GM21360 (cell line): ENCODE measurements at regions not wholly inside any gene's neighbourhood (a gene's known extent, or its start where the extent isn't known, plus 50 kb on each side); places are given as distances from the start of the nearest gene placed in this dataset.
"Not testable (repeated sequence)": the region's sequence is repeated elsewhere in the genome, so short reads cannot be mapped to it uniquely, and the experiment has no call there.

Source experiments
- ATAC-seq: cut with Tn5 transposase; IDR thresholded peaks from one replicate; pipeline ENCODE4 v1.9.1; 2021; ENCODE audit warnings: mild to moderate bottlenecking, moderate library complexity; ENCODE audit not compliant: unreplicated experiment

- no peak for ATAC-seq
Measured at GRCh38 chr1:30575066-30575465, 148.3 kb downstream of the MATN1 start.

DNA sequence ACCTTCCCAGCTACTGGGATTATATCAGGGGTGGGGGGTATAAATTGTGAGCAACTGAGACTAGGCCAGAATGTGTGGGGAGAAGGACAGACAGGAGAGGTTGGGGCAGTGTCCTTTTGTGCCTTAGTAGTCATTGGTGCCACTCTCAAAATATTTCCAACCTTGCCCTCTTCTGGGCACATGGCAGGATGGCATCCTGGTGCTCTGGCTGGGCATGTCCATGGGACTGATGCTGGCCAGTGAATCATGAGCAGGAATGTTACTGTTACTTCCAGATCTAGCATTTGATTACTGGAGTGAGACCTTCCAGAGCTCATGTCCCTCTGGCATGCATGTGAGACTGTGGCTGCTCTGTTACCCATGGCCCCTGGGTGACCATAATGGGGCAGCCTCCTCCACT lies 151.2 kb downstream of the MATN1 start:
- ATAC-seq = no peak

DNA sequence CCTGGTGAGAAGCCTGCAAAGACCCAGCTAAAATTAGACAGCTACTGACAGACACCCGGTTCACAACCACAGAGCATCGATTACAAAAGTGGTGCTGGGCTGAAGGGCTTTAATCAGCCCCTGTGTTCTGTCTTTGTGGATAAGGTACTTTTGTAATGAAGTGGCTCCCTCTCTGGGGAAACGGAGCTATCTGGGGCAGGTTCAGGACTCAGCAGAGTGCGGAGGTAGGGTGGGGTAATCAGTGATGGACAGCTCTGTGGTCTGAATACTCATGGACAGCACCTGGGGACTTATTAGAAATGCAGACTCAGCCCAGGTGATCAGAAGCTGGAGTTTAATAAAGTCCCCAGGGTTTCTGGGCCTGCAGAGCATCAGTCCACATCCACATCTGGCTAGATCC lies 152.0 kb downstream of the MATN1 start:
- ATAC-seq = no peak

DNA sequence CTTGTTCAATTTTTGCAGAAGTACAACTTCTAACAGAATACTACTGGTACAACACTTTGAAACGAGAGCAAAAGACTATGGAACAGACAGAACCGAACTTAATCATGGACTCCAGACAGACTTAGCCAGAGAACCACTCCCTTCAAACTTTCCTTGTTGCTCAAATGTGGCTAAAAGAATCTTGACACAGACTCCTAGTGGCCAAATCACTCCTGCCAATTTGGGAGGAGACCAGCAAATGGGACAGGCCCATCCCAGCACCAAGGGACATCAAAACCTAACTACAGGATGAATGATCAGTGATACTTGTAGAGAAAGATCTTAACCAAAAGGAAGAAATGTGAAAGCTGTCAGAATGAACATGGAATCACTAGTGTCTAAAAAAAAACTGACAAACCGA lies 154.0 kb downstream of the MATN1 start:
- ATAC-seq = no peak

DNA sequence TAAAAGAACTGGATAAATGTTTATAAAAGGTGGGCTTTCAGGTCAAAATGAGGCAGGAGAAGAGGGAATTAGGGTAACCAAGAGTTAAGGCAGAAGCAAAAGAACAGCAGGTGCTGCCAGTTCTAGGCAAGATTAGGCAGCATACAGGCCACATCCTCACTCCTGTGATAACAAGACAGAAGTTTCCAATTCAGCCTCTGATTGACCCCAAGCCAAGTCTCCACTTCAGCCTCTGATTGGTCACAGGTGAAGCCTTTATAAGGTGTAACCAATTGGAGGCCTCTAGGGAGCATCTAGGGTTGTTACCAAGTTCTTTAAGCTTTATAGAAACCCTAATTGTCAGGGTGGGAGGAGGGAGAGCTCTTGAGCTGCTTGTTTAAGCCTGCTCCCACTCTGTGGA lies 160.8 kb downstream of the MATN1 start:
- no peak for ATAC-seq

- no peak for ATAC-seq
Measured at GRCh38 chr1:30551603-30552002, 171.8 kb downstream of the MATN1 start.

DNA sequence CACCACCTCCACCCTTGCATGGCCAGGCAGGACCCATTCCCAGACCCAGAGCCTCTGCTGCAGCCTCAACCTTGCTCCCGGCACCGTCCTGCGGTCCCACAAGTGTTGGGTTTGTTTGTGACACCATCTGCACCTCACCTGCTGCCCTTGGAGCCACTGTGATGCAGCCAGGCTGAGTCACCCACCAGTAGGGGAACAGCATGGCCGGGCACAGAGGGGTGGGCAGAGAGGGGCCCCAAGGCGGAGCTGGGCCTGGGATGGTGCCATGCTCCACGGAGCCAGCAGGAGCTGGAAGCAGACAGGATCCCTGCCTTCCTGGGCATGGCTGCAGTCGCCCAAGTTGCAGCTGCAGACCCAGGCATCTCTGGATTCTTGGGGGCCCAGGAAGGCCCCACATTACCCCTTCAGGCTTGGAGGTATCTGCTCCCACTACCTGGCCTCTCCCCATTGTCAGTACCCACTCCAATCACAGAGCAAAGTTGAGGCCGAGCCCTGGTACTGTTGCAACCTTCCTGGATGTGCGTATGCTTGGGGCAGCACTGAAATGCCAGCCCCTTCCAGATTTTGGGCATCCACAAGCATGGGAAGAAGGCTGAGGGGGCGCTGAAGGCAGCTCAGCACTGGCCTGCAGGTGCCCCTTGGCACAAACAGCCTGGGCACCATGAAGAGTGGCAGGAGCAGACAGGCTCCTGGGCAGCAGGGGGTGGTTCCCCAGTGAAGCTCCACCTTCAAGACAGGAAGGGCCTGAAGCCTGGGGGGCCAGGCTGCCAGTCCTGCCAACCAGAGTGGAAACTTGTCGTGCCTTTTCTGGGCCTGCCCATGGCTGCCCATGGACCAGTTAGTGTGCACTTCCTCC lies 172.8 kb downstream of the MATN1 start:
- ATAC-seq = no peak

DNA sequence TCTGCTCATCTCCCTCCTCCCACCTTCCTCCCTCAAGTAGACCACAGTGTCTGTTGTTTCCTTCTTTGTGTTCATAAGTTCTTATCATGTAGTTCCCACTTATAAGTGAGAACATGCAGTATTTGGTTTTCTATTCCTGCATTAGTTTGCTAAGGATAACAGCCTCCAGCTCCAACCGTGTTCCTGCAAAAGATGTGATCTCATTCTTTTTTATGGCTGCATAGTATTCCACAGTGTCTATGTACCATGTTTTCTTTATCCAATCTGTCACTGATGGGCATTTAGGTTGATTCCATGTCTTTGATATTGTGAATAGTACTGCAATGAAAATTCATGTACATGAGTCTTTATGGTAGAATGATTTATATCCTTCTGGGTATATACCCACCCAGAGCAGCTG lies 173.5 kb downstream of the MATN1 start:
- ATAC-seq = not testable (repeated sequence)

GRCh38 chr1:30548294-30548693 lies 175.1 kb downstream of the MATN1 start:
- ATAC-seq = no peak

GRCh38 chr1:30547326-30547725 lies 176.1 kb downstream of the MATN1 start:
- ATAC-seq = not testable (repeated sequence)

- ATAC-seq = no peak
Measured at GRCh38 chr1:30545365-30545764, 178.0 kb downstream of the MATN1 start.

DNA sequence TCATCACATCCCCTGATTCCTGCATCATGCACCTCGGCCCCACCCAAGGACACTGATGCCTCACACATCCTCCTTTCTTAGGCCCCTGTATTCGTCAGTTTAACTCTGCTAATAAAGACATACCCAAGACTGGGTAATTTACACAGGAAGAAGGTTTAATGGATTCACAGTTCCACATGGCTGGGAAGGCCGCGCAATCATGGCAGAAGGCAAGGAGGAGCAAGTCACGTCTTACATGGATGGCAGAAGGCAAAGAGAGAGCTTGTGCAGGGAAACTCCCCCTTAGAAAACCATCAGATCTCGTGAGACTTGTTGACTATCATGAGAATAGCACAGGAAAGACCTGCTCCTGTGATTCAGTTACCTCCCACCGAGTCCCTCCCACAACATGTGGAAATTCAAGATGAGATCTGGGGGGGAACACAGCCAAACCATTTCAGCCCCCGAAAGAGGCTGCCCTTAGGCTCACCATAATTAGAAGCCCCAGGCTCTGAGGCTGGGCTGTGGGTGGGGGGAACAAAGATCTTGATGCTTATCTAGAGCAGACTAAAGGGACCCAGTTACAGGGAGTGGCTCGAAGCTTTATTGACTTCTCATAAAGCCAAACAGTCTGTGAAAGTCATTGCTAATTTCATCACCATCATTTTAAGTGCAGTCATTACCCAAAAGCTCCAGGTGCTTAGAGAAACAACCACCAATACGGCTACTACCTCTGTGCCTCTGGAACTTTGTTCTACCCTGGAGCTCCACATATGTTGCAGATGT lies 181.5 kb downstream of the MATN1 start:
- no peak for ATAC-seq

- no peak for ATAC-seq
Measured at GRCh38 chr1:30540611-30541192, 182.7 kb downstream of the MATN1 start.

- ATAC-seq = no peak
Measured at GRCh38 chr1:30539884-30540283, 183.5 kb downstream of the MATN1 start.

- no peak for ATAC-seq
Measured at GRCh38 chr1:30538993-30539867, 184.2 kb downstream of the MATN1 start.

DNA sequence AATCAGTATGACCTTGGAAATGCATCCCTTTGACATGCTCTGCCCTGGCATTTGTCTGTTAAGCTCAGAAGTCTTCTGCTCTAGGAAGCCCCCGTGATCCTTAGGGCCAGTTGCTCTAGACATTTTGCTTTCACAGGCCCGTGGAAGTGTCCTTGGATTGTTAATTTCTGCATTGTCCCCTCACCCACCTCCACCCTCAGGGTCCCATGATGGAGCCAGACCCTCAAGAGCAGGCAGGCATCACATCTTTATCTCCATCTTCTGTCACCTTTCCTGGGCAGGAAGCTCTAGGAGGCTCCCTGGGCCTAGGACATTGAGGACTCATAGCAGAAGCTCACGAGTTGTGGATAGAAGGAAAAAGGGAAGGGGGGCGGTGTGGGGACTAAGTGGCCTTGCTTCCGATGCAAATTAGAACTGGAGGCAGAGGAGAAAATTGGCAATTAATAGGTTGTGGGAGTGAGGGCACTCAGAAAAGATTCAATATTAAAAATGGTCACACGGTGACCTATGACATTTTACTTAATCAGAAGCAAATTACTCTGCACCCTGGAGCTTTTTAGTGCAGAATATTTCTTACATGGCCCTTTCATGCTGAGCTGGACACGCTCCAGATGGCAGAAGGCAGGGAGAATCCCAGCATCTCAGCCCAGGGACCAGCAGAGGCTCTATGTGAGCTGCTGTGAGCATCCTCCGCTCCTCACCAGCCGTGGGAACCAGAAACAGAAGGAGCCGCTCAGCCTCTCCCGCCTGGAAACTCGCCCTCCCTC lies 185.0 kb downstream of the MATN1 start:
- no peak for ATAC-seq

DNA sequence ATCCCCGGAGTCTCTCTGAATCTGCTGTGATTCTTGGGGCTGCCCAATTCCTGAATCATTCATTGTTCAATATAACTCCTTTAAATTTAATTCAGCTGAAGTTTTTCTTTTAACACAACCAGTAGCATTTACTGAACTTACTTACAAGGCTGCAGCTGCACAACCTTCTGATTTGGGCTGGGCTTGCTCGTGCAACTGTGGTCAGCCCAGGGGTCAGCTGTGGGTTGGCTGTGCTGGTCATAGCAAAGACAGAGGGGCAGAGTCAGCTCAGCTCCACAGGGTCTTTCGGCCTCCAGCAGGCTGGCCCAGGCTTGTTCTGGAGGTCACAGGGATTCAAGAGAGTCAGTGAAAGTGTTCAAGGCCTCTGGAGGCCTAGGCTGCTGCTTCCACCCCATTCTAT lies 186.1 kb downstream of the MATN1 start:
- ATAC-seq = no peak

- no peak for ATAC-seq
Measured at GRCh38 chr1:30536530-30536929, 186.9 kb downstream of the MATN1 start.

DNA sequence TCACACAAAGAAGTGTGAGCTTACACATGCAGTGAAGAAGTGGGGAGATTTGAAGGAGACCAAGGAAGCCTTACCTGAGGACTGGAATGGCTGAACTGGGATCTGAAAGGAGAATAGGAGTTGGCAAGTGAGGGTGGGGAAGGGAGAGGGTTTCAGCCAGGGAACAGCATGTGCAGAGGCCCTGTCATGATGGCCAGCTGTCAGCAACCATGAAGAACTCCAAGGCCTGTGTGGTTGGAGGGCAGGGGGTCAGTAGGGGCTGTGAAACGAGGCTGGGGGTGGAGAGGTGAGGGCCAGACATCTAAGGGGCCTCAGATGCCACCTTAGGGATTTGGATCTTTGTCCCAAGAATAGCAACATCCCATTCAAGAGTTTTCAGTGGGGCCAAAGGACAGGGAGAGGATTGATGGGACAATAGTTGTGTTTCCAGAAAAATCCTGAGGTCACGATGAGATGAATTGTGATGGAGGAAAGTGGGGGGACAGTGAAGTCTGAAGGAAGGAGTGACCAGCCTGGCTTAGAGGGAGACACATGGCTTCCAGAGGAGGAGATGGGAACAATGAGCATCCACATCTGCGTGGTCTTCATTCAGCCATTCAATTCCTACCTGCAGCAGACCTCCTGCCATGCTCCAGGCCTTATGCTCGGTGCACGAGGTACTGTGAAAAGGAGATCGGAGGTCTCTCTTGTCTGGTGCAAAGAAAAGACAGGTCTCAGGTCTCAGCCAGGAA lies 187.6 kb downstream of the MATN1 start:
- ATAC-seq = no peak
